ENCODE measurements at regions not wholly inside any gene's neighbourhood (a gene's known extent, or its start where the extent isn't known, plus 50 kb on each side); places are given as distances from the start of the nearest gene placed in this dataset.

GRCh38 chr5:156015137-156015536 is 311.8 kb upstream of the SGCD start:
- no peak overlapping the region for H3K27ac ChIP-seq (ENCODE audit: insufficient read depth, low read length)
- BruUV-seq (replicated peaks) = no TSS peak
- WGBS, 2 experiments (ENCODE audit: extremely low coverage in 2 of 2, insufficient read length in 1 of 2) = no CpG with 5 or more reads among the region's 1 CpG
- no peak overlapping the region for H2BK15ac ChIP-seq (ENCODE audit: low read depth, low read length)
- H4K91ac ChIP-seq (ENCODE audit: insufficient read depth, low read depth, low read length) = no peak overlapping the region
- no peaks in the 10 kb centered on the region for H3K9me3 ChIP-seq (ENCODE audit: control insufficient read depth, insufficient read depth, low read length)
- no peak overlapping the region for H3K4me3 ChIP-seq (ENCODE audit: insufficient read depth, low read depth, low read length)
- H3K14ac ChIP-seq (replicated peaks; ENCODE audit: low read depth, low read length) = no peak overlapping the region
- dilution Hi-C loops (cut with HindIII; ENCODE audit: low sequenced_read_pairs, unreplicated experiment) = no loop called here
- no peaks in the 10 kb centered on the region for H3K36me3 ChIP-seq (ENCODE audit: control insufficient read depth, insufficient read depth, low read length)
- no peak overlapping the region for H4K5ac ChIP-seq (ENCODE audit: low read depth, low read length)
- H3K4me1 ChIP-seq (ENCODE audit: control insufficient read depth, insufficient read depth, low read length) = no peaks in the 10 kb centered on the region
- ATAC-seq (ENCODE audit: low read depth) (no peak), DNase-seq (no peak)
- no peak overlapping the region for H3K56ac ChIP-seq (ENCODE audit: extremely low read depth, insufficient read depth, low read length)
- TF ChIP-seq MAFK (IDR thresholded peaks at IDR 0.05; ENCODE audit: low read depth, low read length) (no peak), POLR2A (IDR thresholded peaks at IDR 0.05; ENCODE audit: low read depth, low read length) (no peak), CEBPB (IDR thresholded peaks at IDR 0.05; ENCODE audit: low read depth, low read length) (no peak), FOS (IDR thresholded peaks at IDR 0.05; ENCODE audit: low read depth, low read length) (no peak), ELK1 (IDR thresholded peaks at IDR 0.05; ENCODE audit: borderline replicate concordance, low read depth, low read length) (no peak), BHLHE40 (IDR thresholded peaks at IDR 0.05; ENCODE audit: low read depth, low read length) (no peak), MAZ (IDR thresholded peaks at IDR 0.05; ENCODE audit: borderline replicate concordance, low read depth, low read length) (no peak)
- no peak overlapping the region for H2AFZ ChIP-seq (replicated peaks; ENCODE audit: low read length, poor library complexity)
- no peak overlapping the region for H4K8ac ChIP-seq (ENCODE audit: low read depth in 2 of 2, low read length in 2 of 2)
- no peaks in the 10 kb centered on the region for H3K79me1 ChIP-seq (ENCODE audit: low read depth in 1 of 2, low read length in 2 of 2)
- POLR2A ChIA-PET (ENCODE audit: unreplicated experiment) = no interaction called here
- no peaks in the 10 kb centered on the region for H3K27me3 ChIP-seq (ENCODE audit: control insufficient read depth, insufficient read depth, low read length)
- no peak overlapping the region for H3K9ac ChIP-seq (ENCODE audit: low read depth, low read length)
- no peak overlapping the region for H2AK5ac ChIP-seq (ENCODE audit: low read depth, low read length)
- H2BK120ac ChIP-seq (ENCODE audit: low read depth, low read length) = no peak overlapping the region
- intact Hi-C loops (cut with micrococcal nuclease) = no loop called here
- H3K23ac ChIP-seq (ENCODE audit: low read depth, low read length) = no peak overlapping the region
- in situ Hi-C loops (cut with MboI; ENCODE audit: low sequenced_read_pairs) = no loop called here
- H2AK9ac ChIP-seq (replicated peaks; ENCODE audit: low read depth, low read length, poor library complexity) = no peak overlapping the region
- no peaks in the 10 kb centered on the region for H4K20me1 ChIP-seq (ENCODE audit: insufficient read depth, low read length)
- H3K18ac ChIP-seq (ENCODE audit: low read depth, low read length) = no peak overlapping the region
- CTCF ChIA-PET = no interaction called here
- H2BK5ac ChIP-seq (ENCODE audit: low read depth, low read length, poor library complexity, severe bottlenecking) = no peak overlapping the region
- no peak overlapping the region for H3K4ac ChIP-seq (ENCODE audit: low read depth, low read length)
- H3K4me2 ChIP-seq (ENCODE audit: low read depth, low read length) = no peak overlapping the region
- H2BK20ac ChIP-seq (ENCODE audit: low read depth, low read length) = no peak overlapping the region
- H3K9me1 ChIP-seq (ENCODE audit: insufficient read depth, low read length) = no peaks in the 10 kb centered on the region
